CD4-positive, CD25-positive, alpha-beta regulatory T cell (primary cell): ENCODE measurements at regions not wholly inside any gene's neighbourhood (a gene's known extent, or its start where the extent isn't known, plus 50 kb on each side); places are given as distances from the start of the nearest gene placed in this dataset.
A peak's percentile ranks its signal among the peaks of the same experiment; 100 is the strongest.

ENCODE experiments used
- ATAC-seq, 2 donors: fragments of 150-1000 bp; cut with Tn5 transposase; one replicate each; pipeline ENCODE4 v1.10.0; 2021; ENCODE audit warnings: low read depth in 2 of 2, moderate number of reproducible peaks in 2 of 2, moderate library complexity in 1 of 2
- DNase-seq, 3 donors: peaks; one replicate each; pipeline versions ENCODE4 v3.0.0 to v3.0.0-alpha.2; 2012 to 2022; ENCODE audit warnings: mixed read lengths in 1 of 3
- H3K27ac ChIP-seq: one replicate; pipeline ENCODE4 v1.7.0; 2013; ENCODE audit warnings: mild to moderate bottlenecking, low read length; ENCODE audit not compliant: insufficient read depth, poor library complexity, severe bottlenecking
- H3K27me3 ChIP-seq: one replicate; pipeline ENCODE4 v1.7.0; 2013; ENCODE audit warnings: low read length; ENCODE audit not compliant: control insufficient read depth, insufficient read depth
- H3K36me3 ChIP-seq: one replicate; pipeline ENCODE4 v1.7.0; 2013; ENCODE audit warnings: mild to moderate bottlenecking, low read length, moderate library complexity; ENCODE audit not compliant: control insufficient read depth, insufficient read depth
- H3K4me1 ChIP-seq: 2 replicates; pipeline ENCODE4 v1.7.0; 2013; ENCODE audit warnings: mild to moderate bottlenecking, low read length; ENCODE audit not compliant: insufficient read depth, control insufficient read depth, poor library complexity, severe bottlenecking
- H3K4me3 ChIP-seq: one replicate; pipeline ENCODE4 v1.7.0; 2013; ENCODE audit warnings: low read depth, mild to moderate bottlenecking, low read length, moderate library complexity
- H3K9me3 ChIP-seq, 2 experiments: 1 replicate in 1 of 2; 2 replicates in 1 of 2; pipeline ENCODE4 v1.7.0; 2013; ENCODE audit warnings: low read length in 2 of 2, mild to moderate bottlenecking in 1 of 2, moderate library complexity in 1 of 2; ENCODE audit not compliant: control insufficient read depth in 2 of 2
- H3K27ac Mint-ChIP-seq, 3 donors: one replicate each; pipeline ENCODE4 v1.8.0; 2020 to 2022; ENCODE audit warnings: mild to moderate bottlenecking in 3 of 3, mixed read lengths in 3 of 3, moderate library complexity in 2 of 3
- H3K27me3 Mint-ChIP-seq: one replicate; pipeline ENCODE4 v1.8.0; 2022; ENCODE audit warnings: mild to moderate bottlenecking, mixed read lengths
- H3K36me3 Mint-ChIP-seq: one replicate; pipeline ENCODE4 v1.8.0; 2020; ENCODE audit warnings: mixed read lengths
- H3K4me1 Mint-ChIP-seq, 4 donors: one replicate each; pipeline ENCODE4 v1.8.0; 2020 to 2022; ENCODE audit warnings: mixed read lengths in 4 of 4, mild to moderate bottlenecking in 1 of 4
- H3K4me3 Mint-ChIP-seq, 4 donors: one replicate each; pipeline ENCODE4 v1.8.0; 2020 to 2022; ENCODE audit warnings: mild to moderate bottlenecking in 4 of 4, mixed read lengths in 4 of 4, moderate library complexity in 3 of 4
- H3K9me3 Mint-ChIP-seq, 7 donors: one replicate each; pipeline ENCODE4 v1.8.0; 2020 to 2022; ENCODE audit warnings: mixed read lengths in 7 of 7, mild to moderate bottlenecking in 3 of 7, moderate library complexity in 2 of 7

- Mint-ChIP-seq H3K4me1 (peaks cover 0 to 14% (median 7%) of the 10 kb centered on the region in 4 donors), H3K9me3 (peaks cover 0 to 4% (median 0%) of the 10 kb centered on the region in 7 donors), H3K27me3 (no peaks in the 10 kb centered on the region), H3K27ac (peak overlapping the region in 1 of 3 donors; percentile 25), H3K36me3 (no peaks in the 10 kb centered on the region), H3K4me3 (peak overlapping the region in 1 of 4 donors; percentile 61)
- no peak for DNase-seq
- ATAC-seq: no peak
- no peaks in the 10 kb centered on the region for H3K27me3 ChIP-seq
- H3K36me3 ChIP-seq: no peaks in the 10 kb centered on the region
- no peak overlapping the region for H3K4me3 ChIP-seq
- peaks cover 6% of the 10 kb centered on the region for H3K4me1 ChIP-seq
- no peaks in the 10 kb centered on the region for H3K9me3 ChIP-seq
- no peak overlapping the region for H3K27ac ChIP-seq
Measured at GRCh38 chr13:77480066-77480465, 55.4 kb upstream of the SCEL start.

- peak overlapping the region in 1 of 4 donors; percentile 61 for H3K4me3 Mint-ChIP-seq
- DNase-seq (no peak), ATAC-seq (no peak)
- peaks cover 0 to 4% (median 0%) of the 10 kb centered on the region in 7 donors for H3K9me3 Mint-ChIP-seq
- no peaks in the 10 kb centered on the region for H3K27me3 ChIP-seq
- no peaks in the 10 kb centered on the region for H3K36me3 Mint-ChIP-seq
- no peaks in the 10 kb centered on the region for H3K36me3 ChIP-seq
- no peaks in the 10 kb centered on the region for H3K27me3 Mint-ChIP-seq
- no peak overlapping the region for H3K27ac ChIP-seq
- peaks cover 0 to 14% (median 7%) of the 10 kb centered on the region in 4 donors for H3K4me1 Mint-ChIP-seq
- H3K9me3 ChIP-seq: no peaks in the 10 kb centered on the region
- H3K4me1 ChIP-seq: peaks cover 6% of the 10 kb centered on the region
- H3K4me3 ChIP-seq: no peak overlapping the region
- H3K27ac Mint-ChIP-seq: no peak overlapping the region
Measured at GRCh38 chr13:77479326-77479725, 56.2 kb upstream of the SCEL start.

GRCh38 chr13:77477299-77477848, 58.1 kb upstream of the SCEL start:
- Histone ChIP-seq H3K27ac (no peak overlapping the region), H3K4me1 (peaks cover 6% of the 10 kb centered on the region), H3K4me3 (peak overlapping the region; percentile 87), H3K9me3 (no peaks in the 10 kb centered on the region), H3K36me3 (no peaks in the 10 kb centered on the region), H3K27me3 (no peaks in the 10 kb centered on the region)
- DNase-seq: no peak
- Mint-ChIP-seq H3K4me1 (peaks cover 0 to 14% (median 7%) of the 10 kb centered on the region in 4 donors), H3K4me3 (peak overlapping the region in 2 of 4 donors; percentile 88 to 91), H3K9me3 (peaks cover 0 to 4% (median 0%) of the 10 kb centered on the region in 7 donors), H3K36me3 (no peaks in the 10 kb centered on the region), H3K27ac (no peak overlapping the region), H3K27me3 (no peaks in the 10 kb centered on the region)
- no peak for ATAC-seq

GRCh38 chr13:77476456-77476855, 59.0 kb upstream of the SCEL start:
- Histone ChIP-seq H3K4me1 (peaks cover 6% of the 10 kb centered on the region), H3K4me3 (no peak overlapping the region), H3K27ac (no peak overlapping the region), H3K36me3 (no peaks in the 10 kb centered on the region), H3K27me3 (no peaks in the 10 kb centered on the region), H3K9me3 (no peaks in the 10 kb centered on the region)
- Mint-ChIP-seq H3K36me3 (no peaks in the 10 kb centered on the region), H3K27ac (no peak overlapping the region), H3K27me3 (peaks cover 4% of the 10 kb centered on the region), H3K4me3 (peak overlapping the region in 1 of 4 donors; percentile 5), H3K4me1 (peaks cover 0 to 14% (median 7%) of the 10 kb centered on the region in 4 donors), H3K9me3 (peaks cover 0 to 4% (median 0%) of the 10 kb centered on the region in 7 donors)
- ATAC-seq: no peak
- DNase-seq: no peak

GRCh38 chr13:77475345-77476084, 60.0 kb upstream of the SCEL start:
- no peaks in the 10 kb centered on the region for H3K9me3 ChIP-seq
- H3K4me1 ChIP-seq: peaks cover 6% of the 10 kb centered on the region
- H3K27ac ChIP-seq: no peak overlapping the region
- H3K27me3 ChIP-seq: no peaks in the 10 kb centered on the region
- H3K36me3 ChIP-seq: no peaks in the 10 kb centered on the region
- ATAC-seq (no peak), DNase-seq (no peak)
- Mint-ChIP-seq H3K27ac (no peak overlapping the region), H3K4me3 (no peak overlapping the region), H3K27me3 (peaks cover 4% of the 10 kb centered on the region), H3K36me3 (no peaks in the 10 kb centered on the region), H3K4me1 (peaks cover 0 to 14% (median 7%) of the 10 kb centered on the region in 4 donors), H3K9me3 (peaks cover 0 to 4% (median 0%) of the 10 kb centered on the region in 7 donors)
- no peak overlapping the region for H3K4me3 ChIP-seq

DNA sequence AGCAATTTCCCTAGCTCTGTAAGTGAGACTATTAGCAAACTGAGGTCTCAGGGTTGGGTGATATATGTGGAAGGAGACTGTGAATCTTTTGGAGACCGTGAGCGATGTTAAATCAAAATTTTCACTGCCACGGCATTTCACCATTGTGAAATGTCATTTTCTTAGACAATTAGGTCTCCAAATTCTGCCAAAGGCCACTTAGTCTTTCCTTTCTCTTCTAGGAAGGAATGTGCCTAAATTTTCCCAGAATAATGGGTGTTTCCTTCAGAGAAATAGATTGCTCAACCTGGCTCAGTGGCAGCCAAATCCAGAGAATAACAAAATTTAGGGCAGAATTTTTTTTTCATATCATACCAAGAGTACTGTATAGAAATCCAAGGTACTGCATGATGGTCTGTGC, 64.5 kb upstream of the SCEL start:
- Mint-ChIP-seq H3K4me3 (no peak overlapping the region), H3K27me3 (peaks cover 9% of the 10 kb centered on the region)

GRCh38 chr13:77466753-77467422, 68.6 kb upstream of the SCEL start:
- H3K4me1 Mint-ChIP-seq: no peaks in the 10 kb centered on the region
- no peaks in the 10 kb centered on the region for H3K9me3 ChIP-seq
- H3K9me3 Mint-ChIP-seq: peaks cover 0 to 3% (median 0%) of the 10 kb centered on the region in 7 donors
- no peaks in the 10 kb centered on the region for H3K36me3 ChIP-seq
- DNase-seq (no peak), ATAC-seq (no peak)
- H3K27ac Mint-ChIP-seq: no peak overlapping the region
- no peaks in the 10 kb centered on the region for H3K36me3 Mint-ChIP-seq
- H3K4me3 Mint-ChIP-seq: no peak overlapping the region
- H3K4me1 ChIP-seq: no peaks in the 10 kb centered on the region
- no peaks in the 10 kb centered on the region for H3K27me3 ChIP-seq
- no peak overlapping the region for H3K27ac ChIP-seq
- no peak overlapping the region for H3K4me3 ChIP-seq
- H3K27me3 Mint-ChIP-seq: peaks cover 7% of the 10 kb centered on the region

More for the DNA sequence above, 64.5 kb upstream of the SCEL start:
- no peaks in the 10 kb centered on the region for H3K27me3 ChIP-seq
- H3K4me3 ChIP-seq: no peak overlapping the region
- Mint-ChIP-seq H3K9me3 (peaks cover 0 to 7% (median 0%) of the 10 kb centered on the region in 7 donors), H3K36me3 (no peaks in the 10 kb centered on the region), H3K4me1 (no peaks in the 10 kb centered on the region), H3K27ac (no peak overlapping the region)
- ATAC-seq (no peak), DNase-seq (no peak)
- H3K4me1 ChIP-seq: no peaks in the 10 kb centered on the region
- no peaks in the 10 kb centered on the region for H3K9me3 ChIP-seq
- H3K27ac ChIP-seq: no peak overlapping the region
- no peaks in the 10 kb centered on the region for H3K36me3 ChIP-seq
